HepG2 (cell line): ENCODE measurements at regions not wholly inside any gene's neighbourhood (a gene's known extent, or its start where the extent isn't known, plus 50 kb on each side); places are given as distances from the start of the nearest gene placed in this dataset.

Experiments
- ATAC-seq: fragments of 200-7000 bp; cut with Tn5 transposase; 3 replicates; pipeline ENCODE4 v1.9.1; 2020; ENCODE audit warnings: mild to moderate bottlenecking, moderate library complexity
- BruUV-seq: library from RNA; stranded (reverse); fragments of 400-500 nt; replicated peaks from 2 replicates; lab custom pipeline; 2021; lab: Mats Ljungman, UMichigan
- CTCF ChIA-PET: fragments of 300-600 bp; formaldehyde crosslinking; extraction: SDS; loops from one replicate; lab custom pipeline; 2021; ENCODE audit warnings: low total read pairs, inconsistent platforms, low intra/inter-chr PET ratio; lab: Yijun Ruan, JAX
- POLR2A ChIA-PET: fragments of 350-600 bp; sonication (Branson Sonifier 250); formaldehyde crosslinking; loops from one replicate; lab custom pipeline; 2020; ENCODE audit warnings: antibody characterized with exemption, inconsistent platforms; lab: Yijun Ruan, JAX
- DNase-seq: peaks from one replicate; pipeline ENCODE4 v3.0.0-alpha.2; 2015; ENCODE audit warnings: low spot score
- FAIRE-seq: peaks from 3 replicates; lab custom pipeline; 2011; peaks lifted over from hg19 to GRCh38; lab: Jason Lieb, UNC
- H2AFZ ChIP-seq: one replicate; pipeline ENCODE4 v1.6.1; 2011; ENCODE audit warnings: low read length, inconsistent platforms
- H3K27ac ChIP-seq: fragments of 300-600 bp; 3 replicates; pipeline ENCODE4 v1.8.0; 2011; ENCODE audit warnings: mixed run types, mild to moderate bottlenecking, mixed read lengths, low read length, inconsistent platforms; ENCODE audit not compliant: insufficient read depth; ENCODE audit errors: extremely low read length
- H3K27me3 ChIP-seq, 2 experiments: fragments of 200-600 bp in 1 of 2; 2 replicates in 1 of 2; 3 replicates in 1 of 2; pipeline versions ENCODE4 v1.6.0 to v1.8.0; 2011; ENCODE audit warnings: low read length in 2 of 2, mild to moderate bottlenecking in 2 of 2, moderate library complexity in 2 of 2, inconsistent platforms in 1 of 2; ENCODE audit not compliant: insufficient read depth in 2 of 2, control insufficient read depth in 1 of 2
- H3K36me3 ChIP-seq, 2 experiments: fragments of 200-600 bp in 1 of 2; replicated peaks in 1 of 2; 2 replicates in 1 of 2; 3 replicates in 1 of 2; pipeline versions ENCODE4 v1.5.1 to v1.8.0; 2011; ENCODE audit warnings: low read length in 2 of 2, inconsistent platforms in 1 of 2; ENCODE audit not compliant: insufficient read depth in 2 of 2, control insufficient read depth in 1 of 2
- H3K4me1 ChIP-seq: 2 replicates; pipeline ENCODE4 v1.5.1; 2012; ENCODE audit warnings: low read length, inconsistent platforms; ENCODE audit not compliant: insufficient read depth
- H3K4me2 ChIP-seq: 2 replicates; pipeline ENCODE4 v1.6.0; 2011; ENCODE audit warnings: low read depth, low read length, inconsistent platforms
- H3K4me3 ChIP-seq, 3 experiments: fragments of 200-600 bp in 1 of 3; sonication (generic), shearing (Covaris generic) in 1 of 3; replicated peaks in 1 of 3; 2 replicates each; pipeline ENCODE4 v1.5.1; 2011 to 2016; ENCODE audit warnings: low read length in 3 of 3, inconsistent platforms in 2 of 3, low read depth in 2 of 3, mild to moderate bottlenecking in 2 of 3, control low read depth in 1 of 3, mixed read lengths in 1 of 3; ENCODE audit not compliant: insufficient read depth in 1 of 3
- H3K79me2 ChIP-seq: one replicate; pipeline ENCODE4 v1.6.1; 2011; ENCODE audit warnings: low read length, inconsistent platforms; ENCODE audit not compliant: insufficient read depth
- H3K9ac ChIP-seq: 2 replicates; pipeline ENCODE4 v1.6.0; 2011; ENCODE audit warnings: mild to moderate bottlenecking, low read depth, low read length, inconsistent platforms; ENCODE audit not compliant: insufficient read depth
- H3K9me3 ChIP-seq: 2 replicates; pipeline ENCODE4 v1.5.1; 2012; ENCODE audit warnings: mild to moderate bottlenecking, low read length
- H4K20me1 ChIP-seq: 2 replicates; pipeline ENCODE4 v1.6.0; 2011; ENCODE audit warnings: inconsistent platforms, mild to moderate bottlenecking, low read length, moderate library complexity; ENCODE audit not compliant: insufficient read depth
- ETV6 ChIP-seq: sonication (generic); formaldehyde crosslinking; conservative IDR thresholded peaks from 2 replicates; pipeline ENCODE4 v1.4.0; 2020; ENCODE audit warnings: missing genetic modification reagents
- FOXA1 ChIP-seq, 2 experiments: fragments of 450-650 bp in 1 of 2; sonication (generic) in 1 of 2; formaldehyde crosslinking in 1 of 2; IDR thresholded peaks; 2 replicates each; pipeline versions ENCODE4 v1.4.0 to v1.6.1; 2016 to 2020; ENCODE audit warnings: missing genetic modification reagents in 1 of 2
- GPN1 ChIP-seq: sonication (generic); formaldehyde crosslinking; IDR thresholded peaks from 2 replicates; pipeline ENCODE4 v1.5.1; 2020; ENCODE audit warnings: missing genetic modification reagents, borderline replicate concordance
- HOXD1 ChIP-seq: sonication (generic); formaldehyde crosslinking; IDR thresholded peaks from 2 replicates; pipeline ENCODE4 v1.5.0; 2020; ENCODE audit warnings: missing genetic modification reagents
- MIER2 ChIP-seq: IDR thresholded peaks from 2 replicates; pipeline ENCODE4 v1.6.1; 2016; ENCODE audit warnings: missing biosample characterization, missing genetic modification reagents
- NFYB ChIP-seq: sonication (generic); formaldehyde crosslinking; IDR thresholded peaks from 2 replicates; pipeline ENCODE4 v1.4.0; 2020; ENCODE audit warnings: missing genetic modification reagents
- NR2F1 ChIP-seq, 2 experiments: fragments of 450-650 bp in 1 of 2; formaldehyde crosslinking in 1 of 2; IDR thresholded peaks; 2 replicates each; pipeline versions ENCODE4 v1.5.0 to v1.6.1; 2016 to 2020; ENCODE audit warnings: mild to moderate bottlenecking in 1 of 2, missing compliant biosample characterization in 1 of 2, missing genetic modification reagents in 1 of 2, moderate library complexity in 1 of 2
- PCBP2 ChIP-seq: fragments of 200-400 bp; formaldehyde crosslinking; optimal IDR thresholded peaks from 2 replicates; pipeline ENCODE3; 2018; ENCODE audit warnings: low read length, low read depth; ENCODE audit not compliant: poor library complexity, severe bottlenecking
- POLR2G ChIP-seq: fragments of 200-400 bp; formaldehyde crosslinking; IDR thresholded peaks from 2 replicates; pipeline ENCODE4 v1.6.1; 2018; ENCODE audit warnings: mild to moderate bottlenecking, low read depth, low read length, moderate library complexity
- SRSF4 ChIP-seq: fragments of 200-400 bp; formaldehyde crosslinking; IDR thresholded peaks from one replicate; pipeline ENCODE4 v1.6.1; 2018; ENCODE audit warnings: mild to moderate bottlenecking, low read depth, low read length, moderate library complexity; ENCODE audit not compliant: poor library complexity, severe bottlenecking
- ZC3H4 ChIP-seq: sonication (generic); formaldehyde crosslinking; IDR thresholded peaks from 2 replicates; pipeline ENCODE4 v1.4.0; 2020; ENCODE audit warnings: missing genetic modification reagents, borderline replicate concordance
- ZFYVE20 ChIP-seq: sonication (generic); formaldehyde crosslinking; IDR thresholded peaks from 2 replicates; pipeline ENCODE4 v1.8.0; 2023; ENCODE audit warnings: low read depth, mild to moderate bottlenecking, moderate library complexity, missing genetic modification reagents, borderline replicate concordance
- ZNF160 ChIP-seq: sonication (generic); formaldehyde crosslinking; IDR thresholded peaks from 2 replicates; pipeline ENCODE4 v1.8.0; 2022; ENCODE audit warnings: mild to moderate bottlenecking, inconsistent platforms, missing genetic modification reagents
- ZNF468 ChIP-seq: sonication (generic); formaldehyde crosslinking; IDR thresholded peaks from 2 replicates; pipeline ENCODE4 v1.8.0; 2022; ENCODE audit warnings: mild to moderate bottlenecking, moderate library complexity, missing genetic modification reagents
- ZNF781 ChIP-seq: sonication (generic); formaldehyde crosslinking; IDR thresholded peaks from 2 replicates; pipeline ENCODE4 v1.5.1; 2020; ENCODE audit warnings: borderline replicate concordance, mild to moderate bottlenecking, missing genetic modification reagents; ENCODE audit errors: not compliant biosample characterization
- ZSCAN29 ChIP-seq: sonication (generic); formaldehyde crosslinking; conservative IDR thresholded peaks from 2 replicates; pipeline ENCODE4 v1.4.0; 2020; ENCODE audit warnings: mild to moderate bottlenecking, missing genetic modification reagents
- WGBS: methylation state at CpG from one replicate; pipeline ENCODE4 v1.1.6; 2017; ENCODE audit warnings: low lambda C conversion rate; 5-methylcytosine and 5-hydroxymethylcytosine counted together
- in situ Hi-C: cut with HindIII; loops from 2 replicates; pipeline ENCODE4 v1.10.0; 2017; ENCODE audit warnings: low pct_unique_long_range_greater_than_20kb; ENCODE audit not compliant: extremely low pct_ligation_motif_present
- intact Hi-C: fragments of 100-400 bp; cut with micrococcal nuclease; formaldehyde crosslinking; loops from one replicate; pipeline ENCODE4 v1.10.0; 2022; ENCODE audit not compliant: unreplicated experiment
- TF ChIP-seq, protein P1 (sequence below): sonication (generic); formaldehyde crosslinking; IDR thresholded peaks from 2 replicates; pipeline ENCODE4 v1.4.0; 2020; ENCODE audit warnings: missing genetic modification reagents
- TF ChIP-seq, protein P2 (sequence below): sonication (generic); formaldehyde crosslinking; IDR thresholded peaks from 2 replicates; pipeline ENCODE4 v1.8.1; 2023; ENCODE audit warnings: mild to moderate bottlenecking, moderate library complexity, missing genetic modification reagents
- TF ChIP-seq, protein P3 (sequence below): sonication (generic); formaldehyde crosslinking; IDR thresholded peaks from 2 replicates; pipeline ENCODE4 v1.4.0; 2020; ENCODE audit warnings: missing genetic modification reagents, borderline replicate concordance

DNA sequence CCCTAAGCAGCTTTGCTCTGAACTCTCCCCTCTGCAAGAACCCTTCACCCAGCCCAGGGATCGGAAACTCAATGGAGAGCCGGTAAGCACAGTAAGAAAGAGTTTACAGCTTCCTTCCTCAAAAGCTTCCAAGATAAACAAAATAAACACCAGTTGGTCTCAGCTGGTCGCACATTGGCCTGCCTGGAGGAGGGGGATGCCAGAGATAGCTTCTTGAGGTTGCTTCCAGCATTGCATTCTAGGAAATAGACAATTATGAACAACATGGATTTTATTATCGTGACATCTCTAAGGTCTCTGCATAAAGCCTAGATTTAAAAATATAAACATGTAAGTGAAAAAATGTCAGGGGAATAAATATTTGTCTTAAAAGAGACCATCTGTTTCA lies 141.5 kb upstream of the PKDCC start:
- Histone ChIP-seq H3K9ac (no peak overlapping the region), H3K4me1 (no peaks in the 10 kb centered on the region), H3K27ac (no peak overlapping the region), H3K4me3 (no peak overlapping the region), H2AFZ (no peak overlapping the region), H3K36me3 (no peaks in the 10 kb centered on the region), H4K20me1 (no peaks in the 10 kb centered on the region), H3K9me3 (no peaks in the 10 kb centered on the region), H3K4me2 (no peak overlapping the region), H3K79me2 (no peaks in the 10 kb centered on the region), H3K27me3 (peaks cover 2 to 6% of the 10 kb centered on the region in 2 experiments; a peak in 3 of 5 replicates)
- in situ Hi-C loops: no loop called here
- DNase-seq: no peak
- ChIA-PET CTCF (no interaction called here), POLR2A (no interaction called here)
- no TSS peak for BruUV-seq
- ATAC-seq: no peak
- intact Hi-C loops: no loop called here
- no peak for TF ChIP-seq MIER2 (CRISPR knock-in tag)
- TF ChIP-seq ZC3H4 (CRISPR knock-in tag): no peak
- TF ChIP-seq, protein P1, sequence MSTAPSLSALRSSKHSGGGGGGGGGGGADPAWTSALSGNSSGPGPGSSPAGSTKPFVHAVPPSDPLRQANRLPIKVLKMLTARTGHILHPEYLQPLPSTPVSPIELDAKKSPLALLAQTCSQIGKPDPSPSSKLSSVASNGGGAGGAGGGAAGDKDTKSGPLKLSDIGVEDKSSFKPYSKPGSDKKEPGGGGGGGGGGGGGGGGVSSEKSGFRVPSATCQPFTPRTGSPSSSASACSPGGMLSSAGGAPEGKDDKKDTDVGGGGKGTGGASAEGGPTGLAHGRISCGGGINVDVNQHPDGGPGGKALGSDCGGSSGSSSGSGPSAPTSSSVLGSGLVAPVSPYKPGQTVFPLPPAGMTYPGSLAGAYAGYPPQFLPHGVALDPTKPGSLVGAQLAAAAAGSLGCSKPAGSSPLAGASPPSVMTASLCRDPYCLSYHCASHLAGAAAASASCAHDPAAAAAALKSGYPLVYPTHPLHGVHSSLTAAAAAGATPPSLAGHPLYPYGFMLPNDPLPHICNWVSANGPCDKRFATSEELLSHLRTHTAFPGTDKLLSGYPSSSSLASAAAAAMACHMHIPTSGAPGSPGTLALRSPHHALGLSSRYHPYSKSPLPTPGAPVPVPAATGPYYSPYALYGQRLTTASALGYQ (CRISPR knock-in tag): no peak
- TF ChIP-seq ZFYVE20 (CRISPR knock-in tag): no peak
- no peak for TF ChIP-seq GPN1 (CRISPR knock-in tag)
- no peak for TF ChIP-seq ZNF160
- no peak for TF ChIP-seq ZNF781 (CRISPR knock-in tag)
- TF ChIP-seq, protein P2, sequence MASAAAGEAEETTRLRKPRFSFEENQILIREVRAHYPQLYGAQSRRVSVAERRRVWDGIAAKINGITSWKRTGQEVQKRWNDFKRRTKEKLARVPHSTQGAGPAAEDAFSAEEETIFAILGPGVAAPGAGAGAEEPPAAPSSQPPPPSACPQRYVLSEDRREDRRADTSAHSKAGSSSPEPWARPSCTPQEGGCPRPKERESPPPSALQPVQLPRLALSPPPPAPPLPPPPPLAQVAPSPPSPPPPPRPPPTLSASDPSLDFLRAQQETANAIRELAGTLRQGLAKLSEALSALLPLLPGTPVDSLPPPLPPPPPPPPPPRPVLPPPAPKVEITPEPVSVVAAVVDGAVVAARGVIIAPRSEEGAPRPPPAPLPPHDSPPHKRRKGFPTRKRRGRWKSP: no peak
- TF ChIP-seq FOXA1 (IDR thresholded peaks at IDR 0.05): no peak
- TF ChIP-seq FOXA1 (CRISPR knock-in tag; IDR thresholded peaks at IDR 0.05): no peak
- TF ChIP-seq NR2F1 (CRISPR knock-in tag; IDR thresholded peaks at IDR 0.05): no peak
- no peak for TF ChIP-seq POLR2G
- no peak for TF ChIP-seq ZSCAN29
- no peak for TF ChIP-seq ETV6 (CRISPR knock-in tag)
- no peak for TF ChIP-seq PCBP2
- no peak for TF ChIP-seq ZNF468
- TF ChIP-seq HOXD1 (CRISPR knock-in tag): no peak
- TF ChIP-seq, protein P3, sequence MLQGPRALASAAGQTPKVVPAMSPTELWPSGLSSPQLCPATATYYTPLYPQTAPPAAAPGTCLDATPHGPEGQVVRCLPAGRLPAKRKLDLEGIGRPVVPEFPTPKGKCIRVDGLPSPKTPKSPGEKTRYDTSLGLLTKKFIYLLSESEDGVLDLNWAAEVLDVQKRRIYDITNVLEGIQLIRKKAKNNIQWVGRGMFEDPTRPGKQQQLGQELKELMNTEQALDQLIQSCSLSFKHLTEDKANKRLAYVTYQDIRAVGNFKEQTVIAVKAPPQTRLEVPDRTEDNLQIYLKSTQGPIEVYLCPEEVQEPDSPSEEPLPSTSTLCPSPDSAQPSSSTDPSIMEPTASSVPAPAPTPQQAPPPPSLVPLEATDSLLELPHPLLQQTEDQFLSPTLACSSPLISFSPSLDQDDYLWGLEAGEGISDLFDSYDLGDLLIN: no peak
- no peak for TF ChIP-seq SRSF4
- TF ChIP-seq NFYB (CRISPR knock-in tag): no peak
- FAIRE-seq: no peak
- 61% methylated on average over 4 of the region's 4 CpGs for WGBS
